Neural progenitor cell (in vitro differentiated cells): ENCODE measurements at regions not wholly inside any gene's neighbourhood (a gene's known extent, or its start where the extent isn't known, plus 50 kb on each side); places are given as distances from the start of the nearest gene placed in this dataset.
A peak's percentile ranks its signal among the peaks of the same experiment; 100 is the strongest.

Experiments
- DNase-seq: peaks from one replicate; pipeline ENCODE4 v3.0.0-alpha.2; 2016; ENCODE audit warnings: low spot score
- H2AFZ ChIP-seq: fragments of 200-600 bp; sonication (generic); replicated peaks from 2 replicates; pipeline ENCODE4 v1.6.1; 2016; ENCODE audit warnings: antibody characterized with exemption
- H3F3A ChIP-seq: fragments of 200-600 bp; sonication (generic); 2 replicates; pipeline ENCODE4 v1.6.1; 2016; ENCODE audit warnings: antibody characterized with exemption, low read depth
- H3K27ac ChIP-seq: fragments of 200-600 bp; sonication (generic); 2 replicates; pipeline ENCODE4 v1.5.1; 2016; ENCODE audit warnings: mild to moderate bottlenecking
- H3K27me3 ChIP-seq: fragments of 200-600 bp; sonication (generic); 2 replicates; pipeline ENCODE4 v1.6.1; 2016; ENCODE audit warnings: mild to moderate bottlenecking, moderate library complexity
- H3K36me3 ChIP-seq: fragments of 200-600 bp; sonication (generic); 2 replicates; pipeline ENCODE4 v1.5.1; 2016
- H3K4me1 ChIP-seq: fragments of 200-600 bp; sonication (generic); 2 replicates; pipeline ENCODE4 v1.6.1; 2016; ENCODE audit warnings: mixed run types
- H3K4me2 ChIP-seq: fragments of 200-600 bp; sonication (generic); 2 replicates; pipeline ENCODE4 v1.6.1; 2016
- H3K4me3 ChIP-seq: fragments of 200-600 bp; sonication (generic); 2 replicates; pipeline ENCODE4 v1.5.1; 2016
- H3K79me2 ChIP-seq: fragments of 200-600 bp; sonication (generic); 2 replicates; pipeline ENCODE4 v1.6.1; 2016; ENCODE audit warnings: low read depth
- H3K9ac ChIP-seq: fragments of 200-600 bp; sonication (generic); 2 replicates; pipeline ENCODE4 v1.6.1; 2016
- H3K9me3 ChIP-seq: fragments of 200-600 bp; sonication (generic); 2 replicates; pipeline ENCODE4 v1.5.1; 2016; ENCODE audit warnings: low read depth
- H4K20me1 ChIP-seq: fragments of 200-600 bp; sonication (generic); 2 replicates; pipeline ENCODE4 v1.6.1; 2016; ENCODE audit warnings: low read depth
- H3K27ac Mint-ChIP-seq: 3 replicates; pipeline ENCODE4 v1.8.0; 2021; ENCODE audit warnings: mixed read lengths
- H3K27me3 Mint-ChIP-seq: 2 replicates; pipeline ENCODE4 v1.8.0; 2022; ENCODE audit warnings: low read depth, mild to moderate bottlenecking, inconsistent platforms, moderate library complexity, mixed read lengths; ENCODE audit not compliant: insufficient read depth
- H3K36me3 Mint-ChIP-seq: 3 replicates; pipeline ENCODE4 v1.8.0; 2021; ENCODE audit warnings: mixed read lengths
- H3K4me1 Mint-ChIP-seq: 3 replicates; pipeline ENCODE4 v1.8.0; 2021; ENCODE audit warnings: mixed read lengths
- H3K4me3 Mint-ChIP-seq: 3 replicates; pipeline ENCODE4 v1.8.0; 2021; ENCODE audit warnings: mild to moderate bottlenecking, moderate library complexity, mixed read lengths
- H3K9me3 Mint-ChIP-seq: 3 replicates; pipeline ENCODE4 v1.8.0; 2020; ENCODE audit warnings: mixed read lengths
- EZH2 ChIP-seq: fragments of 200-600 bp; sonication (generic); IDR thresholded peaks from 2 replicates; pipeline ENCODE4 v1.6.1; 2017; ENCODE audit warnings: antibody characterized with exemption, mild to moderate bottlenecking, moderate library complexity
- EZH2phosphoT487 ChIP-seq: fragments of 200-600 bp; sonication (generic); IDR thresholded peaks from 2 replicates; pipeline ENCODE4 v1.6.1; 2017; ENCODE audit warnings: antibody characterized with exemption
- TF ChIP-seq, protein P1 (sequence below): fragments of 200-600 bp; sonication (generic); IDR thresholded peaks from 2 replicates; pipeline ENCODE4 v1.5.1; 2017; ENCODE audit warnings: antibody characterized with exemption, mild to moderate bottlenecking

DNA sequence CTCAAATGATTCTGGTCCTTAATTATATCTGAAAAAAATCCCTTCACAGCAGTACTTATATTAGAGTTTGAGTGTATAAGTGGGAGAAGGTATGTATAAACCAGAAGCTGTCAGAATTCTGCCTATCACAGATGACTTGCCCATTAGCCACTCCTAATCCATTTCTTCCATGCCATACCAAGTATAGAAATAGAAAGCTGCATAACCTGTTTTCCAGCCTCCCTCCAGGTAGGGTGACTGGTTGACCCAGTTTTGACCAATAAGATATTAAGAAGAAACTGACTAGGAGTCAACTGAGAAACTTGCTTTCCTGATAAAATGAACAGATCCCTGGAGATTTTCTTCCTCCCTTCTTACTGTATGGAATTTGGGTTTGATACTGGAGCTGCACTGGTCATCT is 112.2 kb upstream of the GRIK2 start:
- no peak overlapping the region for H3K4me2 ChIP-seq
- no peak overlapping the region for H2AFZ ChIP-seq
- H3K36me3 ChIP-seq = no peaks in the 10 kb centered on the region
- H3K4me1 Mint-ChIP-seq = no peaks in the 10 kb centered on the region
- H3K79me2 ChIP-seq = no peaks in the 10 kb centered on the region
- H3K4me3 ChIP-seq = no peak overlapping the region
- no peaks in the 10 kb centered on the region for H3K27me3 Mint-ChIP-seq
- no peaks in the 10 kb centered on the region for H3K27me3 ChIP-seq
- no peaks in the 10 kb centered on the region for H3K4me1 ChIP-seq
- H3F3A ChIP-seq = no peaks in the 10 kb centered on the region
- H3K27ac ChIP-seq = no peak overlapping the region
- no peaks in the 10 kb centered on the region for H4K20me1 ChIP-seq
- H3K9me3 Mint-ChIP-seq = no peaks in the 10 kb centered on the region
- no peak overlapping the region for H3K9ac ChIP-seq
- H3K36me3 Mint-ChIP-seq = no peaks in the 10 kb centered on the region
- no peak overlapping the region for H3K27ac Mint-ChIP-seq
- no peaks in the 10 kb centered on the region for H3K9me3 ChIP-seq
- TF ChIP-seq, protein P1, sequence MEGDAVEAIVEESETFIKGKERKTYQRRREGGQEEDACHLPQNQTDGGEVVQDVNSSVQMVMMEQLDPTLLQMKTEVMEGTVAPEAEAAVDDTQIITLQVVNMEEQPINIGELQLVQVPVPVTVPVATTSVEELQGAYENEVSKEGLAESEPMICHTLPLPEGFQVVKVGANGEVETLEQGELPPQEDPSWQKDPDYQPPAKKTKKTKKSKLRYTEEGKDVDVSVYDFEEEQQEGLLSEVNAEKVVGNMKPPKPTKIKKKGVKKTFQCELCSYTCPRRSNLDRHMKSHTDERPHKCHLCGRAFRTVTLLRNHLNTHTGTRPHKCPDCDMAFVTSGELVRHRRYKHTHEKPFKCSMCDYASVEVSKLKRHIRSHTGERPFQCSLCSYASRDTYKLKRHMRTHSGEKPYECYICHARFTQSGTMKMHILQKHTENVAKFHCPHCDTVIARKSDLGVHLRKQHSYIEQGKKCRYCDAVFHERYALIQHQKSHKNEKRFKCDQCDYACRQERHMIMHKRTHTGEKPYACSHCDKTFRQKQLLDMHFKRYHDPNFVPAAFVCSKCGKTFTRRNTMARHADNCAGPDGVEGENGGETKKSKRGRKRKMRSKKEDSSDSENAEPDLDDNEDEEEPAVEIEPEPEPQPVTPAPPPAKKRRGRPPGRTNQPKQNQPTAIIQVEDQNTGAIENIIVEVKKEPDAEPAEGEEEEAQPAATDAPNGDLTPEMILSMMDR = no peak
- no peak for TF ChIP-seq EZH2phosphoT487
- TF ChIP-seq EZH2 = no peak
- no peak for DNase-seq
- H3K4me3 Mint-ChIP-seq = no peak overlapping the region

DNA sequence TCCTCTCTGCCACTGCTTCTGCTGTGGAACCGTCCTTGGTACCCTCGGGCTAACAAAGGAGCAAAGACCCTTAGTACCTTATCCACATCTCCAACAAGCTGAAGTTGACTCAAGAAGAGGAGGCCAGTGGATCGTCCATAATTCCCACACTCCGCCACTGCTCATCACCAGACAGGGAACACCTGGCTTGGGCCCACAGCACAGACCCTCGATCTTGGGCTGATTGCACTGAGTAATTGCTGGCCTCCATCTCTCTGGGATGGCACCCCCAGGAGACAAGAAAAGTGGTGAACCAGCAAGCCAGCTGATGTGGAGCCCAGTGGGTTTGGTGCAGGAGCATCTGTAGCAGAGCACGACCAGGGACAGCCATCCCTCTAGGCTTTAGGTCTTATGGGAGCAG is 109.4 kb upstream of the GRIK2 start:
- Histone ChIP-seq H3K27me3 (no peaks in the 10 kb centered on the region), H3K4me1 (no peaks in the 10 kb centered on the region), H3K4me3 (no peak overlapping the region), H3K9me3 (no peaks in the 10 kb centered on the region), H3F3A (no peaks in the 10 kb centered on the region), H2AFZ (no peak overlapping the region), H3K9ac (no peak overlapping the region), H3K27ac (no peak overlapping the region), H4K20me1 (no peaks in the 10 kb centered on the region), H3K4me2 (no peak overlapping the region), H3K36me3 (no peaks in the 10 kb centered on the region), H3K79me2 (no peaks in the 10 kb centered on the region)
- H3K9me3 Mint-ChIP-seq = no peaks in the 10 kb centered on the region
- DNase-seq = no peak
- H3K36me3 Mint-ChIP-seq = no peaks in the 10 kb centered on the region
- no peak overlapping the region for H3K27ac Mint-ChIP-seq
- H3K4me1 Mint-ChIP-seq = no peaks in the 10 kb centered on the region
- H3K27me3 Mint-ChIP-seq = no peaks in the 10 kb centered on the region
- H3K4me3 Mint-ChIP-seq = no peak overlapping the region
- TF ChIP-seq, protein P1 = no peak
- TF ChIP-seq EZH2phosphoT487 (no peak), EZH2 (no peak)

DNA sequence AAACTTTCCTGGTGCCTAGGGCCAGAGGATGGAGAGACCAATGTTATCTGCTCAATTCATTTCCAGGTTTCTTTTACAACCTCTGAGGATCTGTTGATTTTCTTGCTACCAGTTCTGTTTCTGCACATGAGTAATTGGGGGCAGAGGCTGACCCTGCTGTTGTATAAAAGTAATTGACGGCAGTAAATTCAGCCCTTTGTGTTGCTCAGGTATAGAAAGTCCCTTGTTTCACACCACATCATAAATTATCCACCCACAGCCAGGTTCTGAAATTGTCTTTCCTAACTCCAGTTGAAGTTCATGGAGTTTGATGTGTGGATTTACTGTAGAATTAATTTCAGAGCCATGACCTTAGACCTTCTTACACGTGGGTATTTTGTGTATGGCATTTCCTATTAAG is 107.4 kb upstream of the GRIK2 start:
- Histone ChIP-seq H3K4me3 (no peak overlapping the region), H3K9me3 (no peaks in the 10 kb centered on the region), H3K27ac (no peak overlapping the region), H3K27me3 (no peaks in the 10 kb centered on the region), H3K4me2 (no peak overlapping the region), H2AFZ (peak overlapping the region; percentile 34), H4K20me1 (no peaks in the 10 kb centered on the region), H3K9ac (no peak overlapping the region), H3K4me1 (no peaks in the 10 kb centered on the region), H3K36me3 (no peaks in the 10 kb centered on the region), H3F3A (no peaks in the 10 kb centered on the region), H3K79me2 (no peaks in the 10 kb centered on the region)
- H3K27ac Mint-ChIP-seq = no peak overlapping the region
- no peak for DNase-seq
- H3K27me3 Mint-ChIP-seq = no peaks in the 10 kb centered on the region
- H3K4me1 Mint-ChIP-seq = no peaks in the 10 kb centered on the region
- no peaks in the 10 kb centered on the region for H3K36me3 Mint-ChIP-seq
- TF ChIP-seq, protein P1 = no peak
- TF ChIP-seq EZH2 (no peak), EZH2phosphoT487 (no peak)
- H3K4me3 Mint-ChIP-seq = no peak overlapping the region
- no peaks in the 10 kb centered on the region for H3K9me3 Mint-ChIP-seq

DNA sequence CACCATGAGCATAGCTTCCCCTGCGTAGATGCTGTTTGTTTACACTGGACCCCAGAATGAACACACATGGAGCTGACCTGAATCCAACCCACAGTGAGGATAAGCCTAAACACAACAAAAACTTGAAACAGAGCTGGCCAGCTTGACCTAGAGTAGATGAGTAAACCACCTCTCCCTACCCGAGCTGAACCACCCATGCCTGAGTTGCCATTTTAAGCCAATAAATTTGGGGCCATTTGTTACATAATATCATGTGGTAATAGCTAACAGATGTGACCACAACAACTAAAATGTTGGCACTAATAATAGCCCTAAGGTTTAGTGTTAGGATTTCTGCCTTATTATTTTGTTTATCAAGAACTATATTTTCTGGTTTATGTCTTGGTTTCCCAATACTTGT is 103.2 kb upstream of the GRIK2 start:
- Mint-ChIP-seq H3K4me3 (no peak overlapping the region), H3K4me1 (no peaks in the 10 kb centered on the region), H3K36me3 (no peaks in the 10 kb centered on the region)

More for the DNA sequence above, 103.2 kb upstream of the GRIK2 start:
- Histone ChIP-seq H4K20me1 (no peaks in the 10 kb centered on the region), H3K27ac (no peak overlapping the region), H3K4me1 (no peaks in the 10 kb centered on the region), H3K27me3 (no peaks in the 10 kb centered on the region), H3K4me3 (no peak overlapping the region), H3K4me2 (no peak overlapping the region), H2AFZ (no peak overlapping the region), H3F3A (no peaks in the 10 kb centered on the region), H3K36me3 (no peaks in the 10 kb centered on the region), H3K9me3 (no peaks in the 10 kb centered on the region), H3K9ac (no peak overlapping the region), H3K79me2 (no peaks in the 10 kb centered on the region)
- Mint-ChIP-seq H3K27ac (no peak overlapping the region), H3K9me3 (peaks cover 11% of the 10 kb centered on the region), H3K27me3 (no peaks in the 10 kb centered on the region)
- no peak for TF ChIP-seq EZH2
- no peak for TF ChIP-seq EZH2phosphoT487
- TF ChIP-seq, protein P1 = no peak
- no peak for DNase-seq
